ENCODE measurements at regions not wholly inside any gene's neighbourhood (a gene's known extent, or its start where the extent isn't known, plus 50 kb on each side); places are given as distances from the start of the nearest gene placed in this dataset.

- TF ChIP-seq IRF3 (IDR thresholded peaks at IDR 0.05) (no peak), ATF7 (IDR thresholded peaks at IDR 0.05; ENCODE audit: low read depth) (no peak), BCL11A (IDR thresholded peaks at IDR 0.05; ENCODE audit: low read depth, low read length) (no peak), MTA3 (IDR thresholded peaks at IDR 0.05; ENCODE audit: borderline replicate concordance, low read length) (no peak), CREM (IDR thresholded peaks at IDR 0.05; ENCODE audit: low read depth) (no peak), HDGF (IDR thresholded peaks at IDR 0.05) (no peak), EGR1 (IDR thresholded peaks at IDR 0.05; ENCODE audit: borderline replicate concordance in 1 of 2, low read depth in 2 of 2, low read length in 2 of 2) (no peak)
Measured at GRCh38 chr3:36656873-36657272, 107.5 kb downstream of the DCLK3 start (continued).

- H3K79me2 ChIP-seq (ENCODE audit: control insufficient read depth, insufficient read depth, low read length) = no peaks in the 10 kb centered on the region
- H4K20me1 ChIP-seq (ENCODE audit: control insufficient read depth, insufficient read depth) = no peaks in the 10 kb centered on the region
- no peak for ATAC-seq
- intact Hi-C loops (cut with micrococcal nuclease; ENCODE audit: unreplicated experiment) (no loop called here), in situ Hi-C loops (cut with MboI) (no loop called here)
- ChIA-PET SMC1A (ENCODE audit: uncharacterized antibody, unreplicated experiment) (no interaction called here), POLR2A (no interaction called here), CTCF (no interaction called here), RAD21 (ENCODE audit: unreplicated experiment) (no interaction called here)
- H2AFZ ChIP-seq (ENCODE audit: control insufficient read depth, low read depth, low read length) = no peak overlapping the region
- no peak for DNase-seq (ENCODE audit: low read depth, low spot score)
- H3K4me3 ChIP-seq = no peak overlapping the region
- no peaks in the 10 kb centered on the region for H3K9me3 ChIP-seq (replicated peaks; ENCODE audit: control insufficient read depth, insufficient read depth, low read length)
- H3K27me3 ChIP-seq (replicated peaks in 1 of 2; ENCODE audit: control insufficient read depth in 2 of 2, insufficient read depth in 2 of 2, low read length in 1 of 2) = peaks cover 0 to 3% of the 10 kb centered on the region in 2 experiments; a peak in 2 of 4 replicates
- no peaks in the 10 kb centered on the region for H3K4me1 ChIP-seq (ENCODE audit: control insufficient read depth, insufficient read depth, low read length)
- H3K4me2 ChIP-seq (ENCODE audit: control insufficient read depth, insufficient read depth) = no peak overlapping the region
- no peak for TF ChIP-seq MAX (IDR thresholded peaks at IDR 0.05; ENCODE audit: low read depth, low read length)
- no peak for TF ChIP-seq FOXM1 (IDR thresholded peaks at IDR 0.05; ENCODE audit: low read depth, low read length)
- TF ChIP-seq ZBTB40 (IDR thresholded peaks at IDR 0.05; ENCODE audit: borderline replicate concordance) = no peak
- no peak for TF ChIP-seq TBL1XR1 (IDR thresholded peaks at IDR 0.05; ENCODE audit: low read depth, low read length)
- no peak for TF ChIP-seq YY1 (IDR thresholded peaks at IDR 0.05; ENCODE audit: low read depth, low read length)
- TF ChIP-seq CTCF (IDR thresholded peaks at IDR 0.05 in 2 of 3, conservative IDR thresholded peaks at IDR 0.05 in 1 of 3; ENCODE audit: control insufficient read depth in 2 of 3, extremely low read depth in 1 of 3, insufficient read depth in 1 of 3, low read depth in 3 of 3, low read length in 3 of 3) = no peak
- no peak overlapping the region for H3K27ac ChIP-seq (ENCODE audit: control insufficient read depth, insufficient read depth)
- H3K9ac ChIP-seq (ENCODE audit: control insufficient read depth, insufficient read depth, low read length) = no peak overlapping the region
- FAIRE-seq = no peak
- no peaks in the 10 kb centered on the region for H3K36me3 ChIP-seq (ENCODE audit: control insufficient read depth in 2 of 2, insufficient read depth in 2 of 2, low read length in 1 of 2)
- no TSS peak for BruUV-seq (replicated peaks)
Measured at GRCh38 chr3:36653095-36653494, 111.3 kb downstream of the DCLK3 start.

Data from GM12878 (cell line).